Astrocyte (in vitro differentiated cells and primary cell): ENCODE measurements at regions not wholly inside any gene's neighbourhood (a gene's known extent, or its start where the extent isn't known, plus 50 kb on each side); places are given as distances from the start of the nearest gene placed in this dataset.

Source experiments
- DNase-seq: peaks from one replicate; pipeline ENCODE4 v3.0.0-alpha.2; 2010; ENCODE audit warnings: low read depth
- FAIRE-seq: peaks from 2 replicates; lab custom pipeline; 2011; peaks lifted over from hg19 to GRCh38; lab: Jason Lieb, UNC
- H2AFZ ChIP-seq: 2 replicates; pipeline ENCODE4 v1.6.0; 2012; ENCODE audit warnings: low read depth, low read length, inconsistent platforms
- H3K27ac ChIP-seq: 2 replicates; pipeline ENCODE4 v1.5.1; 2011; ENCODE audit warnings: low read depth, low read length, inconsistent platforms
- H3K27me3 ChIP-seq: 2 replicates; pipeline ENCODE4 v1.6.0; 2011; ENCODE audit warnings: low read length, inconsistent platforms; ENCODE audit not compliant: insufficient read depth
- H3K36me3 ChIP-seq: 2 replicates; pipeline ENCODE4 v1.5.1; 2011; ENCODE audit warnings: low read length, inconsistent platforms; ENCODE audit not compliant: insufficient read depth
- H3K4me1 ChIP-seq: 2 replicates; pipeline ENCODE4 v1.5.1; 2011; ENCODE audit warnings: low read length, inconsistent platforms; ENCODE audit not compliant: insufficient read depth
- H3K4me2 ChIP-seq: 2 replicates; pipeline ENCODE4 v1.6.0; 2012; ENCODE audit warnings: low read length, inconsistent platforms
- H3K4me3 ChIP-seq: 2 replicates; pipeline ENCODE4 v1.5.1; 2011; ENCODE audit warnings: low read depth, mild to moderate bottlenecking, low read length, inconsistent platforms; ENCODE audit not compliant: insufficient read depth
- H3K79me2 ChIP-seq: 2 replicates; pipeline ENCODE4 v1.6.0; 2012; ENCODE audit warnings: mild to moderate bottlenecking, low read length, inconsistent platforms; ENCODE audit not compliant: insufficient read depth
- H3K9ac ChIP-seq: 2 replicates; pipeline ENCODE4 v1.6.0; 2012; ENCODE audit warnings: mild to moderate bottlenecking, low read length, inconsistent platforms
- H3K9me3 ChIP-seq: 2 replicates; pipeline ENCODE4 v1.5.1; 2012; ENCODE audit warnings: low read depth, mild to moderate bottlenecking, low read length, inconsistent platforms; ENCODE audit not compliant: insufficient read depth
- H4K20me1 ChIP-seq: 2 replicates; pipeline ENCODE4 v1.6.0; 2012; ENCODE audit warnings: low read length, inconsistent platforms; ENCODE audit not compliant: insufficient read depth
- H3K27ac Mint-ChIP-seq: one replicate; pipeline ENCODE4 v1.8.0; 2021; ENCODE audit warnings: mild to moderate bottlenecking, mixed read lengths; ENCODE audit not compliant: unreplicated experiment
- H3K27me3 Mint-ChIP-seq: one replicate; pipeline ENCODE4 v1.8.0; 2021; ENCODE audit warnings: low read depth, mixed read lengths; ENCODE audit not compliant: unreplicated experiment
- H3K36me3 Mint-ChIP-seq: one replicate; pipeline ENCODE4 v1.8.0; 2021; ENCODE audit warnings: low read depth, mixed read lengths; ENCODE audit not compliant: unreplicated experiment
- H3K4me1 Mint-ChIP-seq: one replicate; pipeline ENCODE4 v1.8.0; 2021; ENCODE audit warnings: low read depth, mixed read lengths; ENCODE audit not compliant: unreplicated experiment
- H3K4me3 Mint-ChIP-seq: one replicate; pipeline ENCODE4 v1.8.0; 2021; ENCODE audit warnings: mild to moderate bottlenecking, moderate library complexity, mixed read lengths; ENCODE audit not compliant: unreplicated experiment
- H3K9me3 Mint-ChIP-seq: one replicate; pipeline ENCODE4 v1.8.0; 2021; ENCODE audit warnings: mild to moderate bottlenecking, mixed read lengths; ENCODE audit not compliant: unreplicated experiment
- CTCF ChIP-seq: IDR thresholded peaks from 2 replicates; pipeline ENCODE4 v1.5.1; 2011; ENCODE audit warnings: low read depth, mild to moderate bottlenecking, inconsistent platforms, low read length, moderate library complexity; ENCODE audit not compliant: insufficient read depth
- EZH2 ChIP-seq: IDR thresholded peaks from 2 replicates; pipeline ENCODE4 v1.6.1; 2012; ENCODE audit warnings: mild to moderate bottlenecking, low read length, inconsistent platforms; ENCODE audit not compliant: insufficient read depth

DNA sequence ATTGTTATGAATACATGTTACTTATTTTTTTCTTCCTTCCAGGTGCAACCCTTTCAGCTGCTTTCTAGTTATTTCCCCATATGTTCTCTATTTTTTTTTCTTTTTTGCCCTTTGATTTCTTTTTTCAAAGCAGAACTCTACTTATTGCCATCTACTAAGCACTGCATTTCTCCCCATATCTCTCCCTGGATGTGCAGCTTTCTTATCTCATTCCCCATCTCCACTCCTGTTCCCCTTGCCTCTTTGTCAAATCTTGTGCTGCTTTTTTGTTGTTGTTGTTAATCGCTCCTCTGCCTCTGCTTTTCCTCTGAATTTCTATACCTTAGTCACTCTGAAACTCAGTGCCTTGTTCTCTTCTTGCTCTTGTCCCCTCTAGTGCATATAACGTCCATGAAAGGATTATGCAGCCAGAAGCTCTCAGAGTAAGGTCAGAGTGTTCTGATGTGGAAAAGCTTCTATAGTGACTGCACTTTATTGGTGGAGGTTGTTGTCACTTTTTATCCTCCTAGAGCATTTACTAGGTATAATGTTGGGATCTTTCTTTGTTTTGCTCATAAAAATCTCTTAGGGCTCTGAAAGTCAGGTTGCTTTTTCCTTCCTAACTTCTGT, 51.1 kb upstream of the JADE1 start:
- no peak for FAIRE-seq
- H3K4me2 ChIP-seq = no peak overlapping the region
- no peak overlapping the region for H3K27ac Mint-ChIP-seq
- H3K36me3 Mint-ChIP-seq = no peaks in the 10 kb centered on the region
- H3K9ac ChIP-seq = no peak overlapping the region
- no peaks in the 10 kb centered on the region for H3K36me3 ChIP-seq
- no peaks in the 10 kb centered on the region for H3K27me3 ChIP-seq
- H3K4me3 Mint-ChIP-seq = no peak overlapping the region
- no peaks in the 10 kb centered on the region for H3K4me1 ChIP-seq
- no peak overlapping the region for H2AFZ ChIP-seq
- DNase-seq = no peak
- peaks cover 7% of the 10 kb centered on the region for H3K4me1 Mint-ChIP-seq
- H3K4me3 ChIP-seq = no peak overlapping the region
- H3K27ac ChIP-seq = no peak overlapping the region
- no peaks in the 10 kb centered on the region for H3K79me2 ChIP-seq
- H3K27me3 Mint-ChIP-seq = no peaks in the 10 kb centered on the region
- H3K9me3 Mint-ChIP-seq = no peaks in the 10 kb centered on the region
- no peak for TF ChIP-seq EZH2
- no peak for TF ChIP-seq CTCF
- no peaks in the 10 kb centered on the region for H3K9me3 ChIP-seq
- H4K20me1 ChIP-seq = no peaks in the 10 kb centered on the region

- no peaks in the 10 kb centered on the region for H3K36me3 Mint-ChIP-seq
- H3K9ac ChIP-seq = no peak overlapping the region
- DNase-seq = no peak
Observed at GRCh38 chr4:128757712-128758111, 51.8 kb upstream of the JADE1 start.

More at GRCh38 chr4:128757712-128758111, 51.8 kb upstream of the JADE1 start:
- H3K4me1 Mint-ChIP-seq = peaks cover 7% of the 10 kb centered on the region
- no peak overlapping the region for H3K4me2 ChIP-seq
- H3K27me3 Mint-ChIP-seq = no peaks in the 10 kb centered on the region
- no peaks in the 10 kb centered on the region for H3K27me3 ChIP-seq
- no peak overlapping the region for H3K4me3 Mint-ChIP-seq
- H3K27ac ChIP-seq = no peak overlapping the region
- no peaks in the 10 kb centered on the region for H3K4me1 ChIP-seq
- no peaks in the 10 kb centered on the region for H4K20me1 ChIP-seq
- H3K79me2 ChIP-seq = no peaks in the 10 kb centered on the region
- no peak overlapping the region for H2AFZ ChIP-seq
- H3K9me3 ChIP-seq = no peaks in the 10 kb centered on the region
- H3K9me3 Mint-ChIP-seq = no peaks in the 10 kb centered on the region
- no peaks in the 10 kb centered on the region for H3K36me3 ChIP-seq
- no peak overlapping the region for H3K4me3 ChIP-seq
- no peak for TF ChIP-seq CTCF
- no peak for TF ChIP-seq EZH2
- H3K27ac Mint-ChIP-seq = no peak overlapping the region
- no peak for FAIRE-seq
